Stimulated activated effector memory CD8-positive, alpha-beta T cell treated with anti-CD3 and anti-CD28 coated beads, Interleukin-12 subunit alpha, Interleukin-12 subunit beta, amount 100 ng/mL, for 72 hours (primary cell): ENCODE measurements at regions not wholly inside any gene's neighbourhood (a gene's known extent, or its start where the extent isn't known, plus 50 kb on each side); places are given as distances from the start of the nearest gene placed in this dataset.
"Not testable (repeated sequence)": the region's sequence is repeated elsewhere in the genome, so short reads cannot be mapped to it uniquely, and the experiment has no call there.

ENCODE experiments used
- ATAC-seq: fragments of 150-1000 bp; cut with Tn5 transposase; 2 replicates; pipeline ENCODE4 v1.10.0; 2021
- DNase-seq, 2 donors: peaks; one replicate each; pipeline ENCODE4 v3.0.0; 2021 to 2022; ENCODE audit warnings: low spot score in 2 of 2
- H3K27ac Mint-ChIP-seq: one replicate; pipeline ENCODE4 v1.8.0; 2022; ENCODE audit warnings: mild to moderate bottlenecking, mixed read lengths
- H3K36me3 Mint-ChIP-seq: one replicate; pipeline ENCODE4 v1.8.0; 2022; ENCODE audit warnings: mild to moderate bottlenecking, mixed read lengths
- H3K4me1 Mint-ChIP-seq: one replicate; pipeline ENCODE4 v1.8.0; 2022; ENCODE audit warnings: mixed read lengths
- H3K4me3 Mint-ChIP-seq: one replicate; pipeline ENCODE4 v1.8.0; 2022; ENCODE audit warnings: mild to moderate bottlenecking, mixed read lengths
- H3K9me3 Mint-ChIP-seq: one replicate; pipeline ENCODE4 v1.8.0; 2022; ENCODE audit warnings: mixed read lengths

DNA sequence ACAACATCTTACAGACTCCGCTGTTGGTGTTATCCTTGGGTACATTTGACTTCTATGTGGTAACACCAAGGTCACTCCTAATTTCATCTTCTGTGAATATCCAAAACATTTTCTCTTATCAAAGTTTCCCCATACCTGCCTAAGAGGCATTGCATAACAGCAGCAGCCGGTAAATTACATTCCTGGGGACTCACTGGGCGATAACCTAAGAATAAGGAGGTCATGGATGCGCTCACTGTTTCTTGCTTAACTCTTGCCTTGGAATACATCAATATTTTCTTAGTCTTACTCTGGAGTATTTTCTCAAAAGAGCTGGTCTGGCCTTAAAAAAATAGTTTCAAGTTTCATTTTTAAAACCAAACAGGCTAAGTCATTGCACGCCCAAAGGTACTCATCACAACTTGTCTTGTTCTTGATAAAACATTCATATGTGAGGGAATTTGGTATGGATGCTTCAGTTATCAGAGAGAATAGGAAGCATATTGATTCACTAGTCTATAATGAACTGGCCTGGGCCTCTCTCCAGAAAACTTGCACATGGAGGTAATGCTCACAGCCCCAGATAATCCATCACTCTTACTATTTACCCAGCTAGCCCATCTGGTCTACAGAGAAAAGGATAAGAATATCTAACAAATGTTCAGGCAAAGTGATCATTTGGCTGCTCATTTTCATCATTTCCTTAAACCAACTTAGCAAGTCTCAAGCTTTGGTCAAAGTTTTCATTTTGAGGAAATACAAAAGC, 235.0 kb upstream of the ERCC4 start:
- DNase-seq (no peak), ATAC-seq (no peak)
- Mint-ChIP-seq H3K9me3 (peaks cover 5% of the 10 kb centered on the region), H3K27ac (no peak overlapping the region), H3K4me1 (no peaks in the 10 kb centered on the region), H3K36me3 (no peaks in the 10 kb centered on the region), H3K4me3 (no peak overlapping the region)

DNA sequence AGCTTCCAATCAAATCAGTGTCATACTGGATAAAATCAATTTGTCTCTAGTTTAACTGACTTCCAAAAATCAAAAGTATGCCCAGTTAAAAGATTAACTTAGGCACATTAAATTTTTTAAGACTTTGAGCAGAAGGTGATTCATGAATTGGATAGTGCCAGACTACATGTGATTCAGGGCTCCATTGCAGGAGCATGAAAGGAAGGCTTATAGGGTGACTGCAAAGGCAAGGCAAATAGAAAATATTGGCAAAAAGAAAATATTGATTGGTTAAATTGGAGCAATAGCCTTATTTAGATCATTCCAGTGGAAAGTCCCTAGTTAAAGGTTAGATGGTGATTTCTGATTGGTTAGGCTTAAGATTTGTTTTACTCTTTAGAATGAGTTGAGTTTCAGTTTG, 223.9 kb upstream of the ERCC4 start:
- ATAC-seq = no peak
- Mint-ChIP-seq H3K9me3 (peaks cover 16% of the 10 kb centered on the region), H3K4me3 (no peak overlapping the region), H3K27ac (no peak overlapping the region), H3K36me3 (peaks cover 5% of the 10 kb centered on the region), H3K4me1 (no peaks in the 10 kb centered on the region)
- DNase-seq = no peak

DNA sequence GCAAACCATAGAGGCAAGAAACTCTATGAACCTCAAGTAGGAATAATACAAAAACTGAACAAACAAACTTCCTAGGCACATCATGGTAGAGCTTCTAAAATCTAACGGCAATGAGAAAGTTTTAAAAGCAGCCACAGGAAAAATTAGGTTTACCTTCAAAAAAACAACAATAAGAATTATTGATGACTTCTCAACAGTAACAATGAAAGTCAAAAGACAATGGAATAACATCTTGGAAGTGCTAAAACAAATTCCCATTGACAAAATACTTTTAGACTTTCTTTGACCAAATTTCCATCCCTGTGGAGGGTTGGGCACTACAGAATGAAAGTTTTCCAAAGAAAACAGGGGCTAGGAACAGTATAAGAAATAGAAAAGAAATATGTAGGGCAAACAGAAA, 222.9 kb upstream of the ERCC4 start:
- Mint-ChIP-seq H3K9me3 (peaks cover 20% of the 10 kb centered on the region), H3K4me1 (no peaks in the 10 kb centered on the region)

DNA sequence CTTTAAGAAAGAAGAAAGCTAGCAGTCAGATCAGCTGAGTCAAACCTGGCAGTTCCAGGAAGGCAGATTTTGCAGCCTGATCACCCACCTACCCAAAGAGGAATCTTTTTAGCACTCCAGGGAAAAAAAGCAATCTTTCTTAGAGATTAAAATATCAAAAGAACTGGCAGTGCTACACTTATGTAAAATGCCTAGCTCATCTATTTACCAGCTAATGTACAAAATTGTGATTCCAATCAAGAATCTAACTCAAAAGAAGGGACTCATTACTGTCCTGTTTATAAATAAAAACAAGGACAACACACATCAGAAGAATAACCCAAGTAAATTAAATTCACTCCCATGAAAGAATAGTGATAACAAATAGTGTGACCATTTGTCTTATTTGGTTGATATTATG, 222.4 kb upstream of the ERCC4 start:
- Mint-ChIP-seq H3K4me3 (no peak overlapping the region), H3K4me1 (no peaks in the 10 kb centered on the region), H3K27ac (no peak overlapping the region), H3K9me3 (peaks cover 20% of the 10 kb centered on the region), H3K36me3 (peaks cover 5% of the 10 kb centered on the region)
- no peak for ATAC-seq
- no peak for DNase-seq

More for the DNA sequence above, 222.9 kb upstream of the ERCC4 start:
- Mint-ChIP-seq H3K4me3 (no peak overlapping the region), H3K36me3 (peaks cover 5% of the 10 kb centered on the region), H3K27ac (no peak overlapping the region)
- DNase-seq = no peak
- no peak for ATAC-seq

DNA sequence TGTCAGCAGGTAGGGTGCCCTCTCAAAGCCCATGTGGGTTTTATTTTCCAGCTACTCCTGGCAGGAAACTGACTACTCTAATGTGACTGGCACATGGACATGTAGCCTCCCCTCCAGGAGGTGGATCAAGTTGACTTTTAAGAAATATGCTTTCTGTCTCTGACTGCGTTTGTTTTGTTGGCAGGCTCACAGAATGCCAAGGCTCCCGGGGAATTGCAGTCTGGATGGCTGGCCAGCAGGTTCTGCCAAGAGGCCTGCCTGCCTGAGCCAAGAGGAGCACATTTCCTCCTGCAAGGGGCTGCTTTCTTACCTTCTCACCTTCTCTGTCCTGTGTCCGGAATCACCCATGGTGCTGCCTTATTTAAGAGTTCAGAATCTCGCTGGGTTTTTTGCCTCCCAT, 217.3 kb upstream of the ERCC4 start:
- Mint-ChIP-seq H3K4me3 (no peak overlapping the region), H3K9me3 (peaks cover 7% of the 10 kb centered on the region), H3K36me3 (no peaks in the 10 kb centered on the region), H3K4me1 (no peaks in the 10 kb centered on the region), H3K27ac (no peak overlapping the region)
- ATAC-seq (no peak), DNase-seq (no peak)

DNA sequence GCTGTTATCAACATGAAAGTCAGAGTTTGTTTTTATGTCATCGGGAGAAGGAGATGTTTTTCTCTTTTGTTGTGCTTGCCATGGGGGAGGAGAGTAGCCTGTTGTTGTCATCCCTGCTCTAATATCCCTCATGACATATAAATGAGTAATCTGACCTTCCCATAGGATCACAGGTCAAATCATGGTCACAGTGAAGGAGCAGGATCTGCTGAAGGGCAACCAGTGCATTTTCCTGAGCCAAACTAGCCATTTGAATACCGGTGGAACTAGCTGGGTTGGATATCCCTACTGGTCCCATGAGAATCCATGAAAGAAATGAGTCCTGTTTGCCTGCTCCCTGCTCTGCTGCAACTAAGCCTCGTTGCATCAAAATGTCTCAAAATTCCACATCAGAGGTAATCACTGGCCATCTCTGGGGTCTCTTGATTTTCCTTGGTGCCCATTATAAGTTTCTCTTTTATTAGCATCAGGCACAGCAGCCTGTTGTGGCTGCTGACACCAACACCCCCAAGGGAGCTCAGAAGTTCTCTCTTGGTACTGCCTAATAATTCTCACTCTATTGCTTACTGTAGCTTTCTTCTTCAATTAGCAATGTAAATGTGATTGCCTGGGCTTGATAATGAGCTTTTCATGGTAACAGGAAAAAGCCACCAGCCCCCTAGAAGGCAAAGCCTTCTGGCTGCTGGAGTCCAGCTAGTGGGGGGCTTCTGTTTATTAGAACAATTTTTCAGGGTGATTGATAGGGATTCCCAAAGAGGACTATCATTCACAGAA, 211.4 kb upstream of the ERCC4 start:
- ATAC-seq (no peak), DNase-seq (no peak)
- peaks cover 10% of the 10 kb centered on the region for H3K9me3 Mint-ChIP-seq
- no peak overlapping the region for H3K4me3 Mint-ChIP-seq
- no peaks in the 10 kb centered on the region for H3K4me1 Mint-ChIP-seq
- no peak overlapping the region for H3K27ac Mint-ChIP-seq
- H3K36me3 Mint-ChIP-seq = no peaks in the 10 kb centered on the region

DNA sequence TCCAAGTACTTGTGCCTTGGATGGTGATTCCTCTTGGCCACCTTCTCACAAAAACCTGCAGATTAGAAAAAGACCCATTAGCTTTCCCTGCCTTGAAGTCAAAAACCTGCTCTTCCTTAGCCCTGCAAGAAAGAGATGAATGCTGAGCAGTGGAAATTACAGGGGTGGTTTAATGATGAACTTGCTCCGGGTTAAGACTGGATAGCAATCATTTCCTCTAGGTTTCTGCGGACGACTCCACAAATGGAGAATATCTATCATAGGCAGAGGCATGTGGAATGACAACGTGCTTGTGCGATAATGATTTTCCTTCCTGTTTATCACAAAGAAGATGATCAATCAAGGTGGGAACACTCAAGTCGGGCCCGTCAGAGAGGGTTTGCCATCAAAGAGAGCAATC, 201.2 kb upstream of the ERCC4 start:
- Mint-ChIP-seq H3K36me3 (no peaks in the 10 kb centered on the region), H3K4me1 (no peaks in the 10 kb centered on the region), H3K27ac (no peak overlapping the region), H3K4me3 (no peak overlapping the region), H3K9me3 (no peaks in the 10 kb centered on the region)
- DNase-seq = no peak
- no peak for ATAC-seq

DNA sequence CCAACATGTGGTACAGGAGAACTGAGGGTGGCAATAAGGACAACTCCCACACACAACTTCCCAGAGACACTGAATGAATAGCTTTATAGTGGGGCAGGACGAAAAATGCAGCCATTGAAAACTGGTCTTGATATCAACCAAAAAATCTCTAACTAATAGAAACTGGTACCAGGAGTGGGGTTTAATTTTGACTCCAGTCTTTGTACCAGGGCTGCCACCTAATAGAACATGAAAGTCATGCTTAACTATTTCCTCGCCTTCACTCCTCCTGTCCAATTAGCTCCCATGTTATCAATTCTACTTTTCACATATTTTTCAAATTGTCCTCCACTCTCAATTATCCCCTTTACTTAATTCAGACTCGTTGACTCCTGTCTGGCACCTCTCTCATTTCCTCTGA, 192.0 kb upstream of the ERCC4 start:
- no peak for ATAC-seq
- H3K36me3 Mint-ChIP-seq = no peaks in the 10 kb centered on the region
- no peak overlapping the region for H3K27ac Mint-ChIP-seq

DNA sequence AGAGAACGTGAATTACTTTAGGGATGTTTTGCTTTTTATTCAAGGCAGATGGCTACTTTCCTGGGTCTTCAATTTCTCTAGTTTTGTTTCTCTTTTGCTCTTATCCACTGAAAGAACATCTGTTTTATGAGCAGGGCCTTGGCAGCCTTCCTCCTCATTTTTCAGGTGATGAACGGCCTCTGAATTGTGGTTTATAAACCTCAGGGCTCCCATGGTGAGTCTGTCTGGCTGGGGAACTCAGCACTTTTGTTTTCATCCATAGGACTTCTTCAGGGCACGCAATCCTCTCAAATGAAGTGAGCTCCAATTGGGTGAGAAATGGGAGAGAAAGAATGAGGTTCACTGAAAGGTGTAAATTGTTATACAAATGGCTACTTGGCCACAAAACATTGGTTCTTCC, 186.4 kb upstream of the ERCC4 start:
- Mint-ChIP-seq H3K27ac (no peak overlapping the region), H3K4me1 (no peaks in the 10 kb centered on the region), H3K9me3 (peaks cover 5% of the 10 kb centered on the region), H3K4me3 (no peak overlapping the region), H3K36me3 (no peaks in the 10 kb centered on the region)
- ATAC-seq (no peak), DNase-seq (no peak)

More for the DNA sequence above, 192.0 kb upstream of the ERCC4 start:
- no peak overlapping the region for H3K4me3 Mint-ChIP-seq
- no peaks in the 10 kb centered on the region for H3K4me1 Mint-ChIP-seq
- H3K9me3 Mint-ChIP-seq = peaks cover 11% of the 10 kb centered on the region
- DNase-seq = no peak

DNA sequence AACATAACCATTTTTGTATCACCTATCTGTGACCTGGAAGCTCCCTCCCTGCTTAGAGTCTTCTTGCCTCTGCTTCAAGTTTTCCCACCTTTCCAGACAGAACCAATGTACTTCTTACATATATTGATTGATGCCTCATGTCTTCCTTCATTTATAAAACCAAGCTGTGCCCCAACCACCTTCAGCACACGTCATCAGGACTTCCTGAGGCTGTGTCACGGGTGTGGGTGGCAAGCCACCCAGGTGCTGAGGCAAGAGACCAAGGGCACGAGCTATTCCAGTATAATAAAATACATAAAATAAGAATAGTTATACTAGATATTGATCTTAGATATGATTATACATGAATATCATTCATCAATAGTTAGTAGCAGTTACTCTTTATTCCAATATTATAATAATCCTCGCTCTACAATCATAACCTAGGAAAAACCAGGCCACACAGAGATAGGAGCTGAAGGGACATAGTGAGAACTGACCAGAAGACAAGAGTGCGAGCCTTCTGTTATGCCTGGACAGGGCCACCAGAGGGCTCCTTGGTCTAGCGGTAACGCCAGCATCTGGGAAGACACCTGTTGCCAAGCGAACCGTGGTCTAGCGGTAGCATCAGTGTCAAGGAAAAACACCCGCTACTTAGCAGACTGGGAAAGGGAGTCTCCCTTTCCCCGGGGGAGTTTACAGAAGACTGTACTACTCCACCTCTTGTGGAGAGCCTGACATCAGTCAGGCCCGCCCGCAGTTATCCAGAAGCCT, 180.2 kb upstream of the ERCC4 start:
- not testable (repeated sequence) for H3K4me1 Mint-ChIP-seq, H3K27ac Mint-ChIP-seq, H3K36me3 Mint-ChIP-seq, DNase-seq, H3K4me3 Mint-ChIP-seq, ATAC-seq
- peaks cover 14% of the 10 kb centered on the region for H3K9me3 Mint-ChIP-seq

DNA sequence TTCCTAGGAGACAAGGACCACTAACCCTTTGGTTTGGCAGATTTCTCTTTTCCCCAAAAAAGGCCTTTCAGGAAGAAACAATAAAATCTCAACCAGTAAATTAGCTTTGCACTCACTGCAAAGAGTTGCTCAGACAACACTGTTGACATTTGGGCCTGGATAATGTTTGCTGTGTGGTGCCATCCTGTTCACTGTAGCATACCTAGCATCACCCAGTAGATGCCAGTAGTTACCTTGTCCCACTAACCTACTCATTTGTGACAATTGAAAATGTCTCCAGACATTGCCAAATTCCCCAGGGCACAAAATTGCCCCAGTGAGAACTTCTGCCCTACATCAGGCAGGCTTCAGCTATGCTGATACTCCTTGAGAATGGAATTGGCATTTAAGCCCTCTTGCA, 177.0 kb upstream of the ERCC4 start:
- ATAC-seq = no peak

DNA sequence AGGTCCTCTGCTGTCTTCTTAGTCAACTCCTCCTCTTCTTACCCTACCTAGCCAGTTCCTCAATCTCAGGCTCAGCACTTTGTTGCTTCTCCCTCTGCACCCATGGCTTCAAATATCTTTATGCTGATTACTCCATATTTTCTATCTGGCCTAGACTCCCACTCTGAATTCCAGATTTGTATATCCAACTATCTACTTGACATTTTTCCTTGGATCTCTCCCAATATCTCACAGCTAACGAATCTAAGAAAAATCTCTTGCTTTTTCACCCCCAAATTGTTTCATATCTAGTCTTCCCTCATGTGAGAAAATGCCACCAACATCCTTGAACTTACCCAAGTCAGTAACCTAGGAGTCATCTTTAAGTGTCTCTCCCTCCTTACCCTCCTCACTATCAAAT, 176.4 kb upstream of the ERCC4 start:
- ATAC-seq = no peak
- peaks cover 18% of the 10 kb centered on the region for H3K9me3 Mint-ChIP-seq
- no peak for DNase-seq
- H3K36me3 Mint-ChIP-seq = no peaks in the 10 kb centered on the region
- H3K27ac Mint-ChIP-seq = no peak overlapping the region
- no peaks in the 10 kb centered on the region for H3K4me1 Mint-ChIP-seq
- no peak overlapping the region for H3K4me3 Mint-ChIP-seq

More for the DNA sequence above, 177.0 kb upstream of the ERCC4 start:
- Mint-ChIP-seq H3K36me3 (no peaks in the 10 kb centered on the region), H3K27ac (no peak overlapping the region), H3K4me3 (no peak overlapping the region), H3K4me1 (no peaks in the 10 kb centered on the region), H3K9me3 (peaks cover 18% of the 10 kb centered on the region)
- DNase-seq = no peak

DNA sequence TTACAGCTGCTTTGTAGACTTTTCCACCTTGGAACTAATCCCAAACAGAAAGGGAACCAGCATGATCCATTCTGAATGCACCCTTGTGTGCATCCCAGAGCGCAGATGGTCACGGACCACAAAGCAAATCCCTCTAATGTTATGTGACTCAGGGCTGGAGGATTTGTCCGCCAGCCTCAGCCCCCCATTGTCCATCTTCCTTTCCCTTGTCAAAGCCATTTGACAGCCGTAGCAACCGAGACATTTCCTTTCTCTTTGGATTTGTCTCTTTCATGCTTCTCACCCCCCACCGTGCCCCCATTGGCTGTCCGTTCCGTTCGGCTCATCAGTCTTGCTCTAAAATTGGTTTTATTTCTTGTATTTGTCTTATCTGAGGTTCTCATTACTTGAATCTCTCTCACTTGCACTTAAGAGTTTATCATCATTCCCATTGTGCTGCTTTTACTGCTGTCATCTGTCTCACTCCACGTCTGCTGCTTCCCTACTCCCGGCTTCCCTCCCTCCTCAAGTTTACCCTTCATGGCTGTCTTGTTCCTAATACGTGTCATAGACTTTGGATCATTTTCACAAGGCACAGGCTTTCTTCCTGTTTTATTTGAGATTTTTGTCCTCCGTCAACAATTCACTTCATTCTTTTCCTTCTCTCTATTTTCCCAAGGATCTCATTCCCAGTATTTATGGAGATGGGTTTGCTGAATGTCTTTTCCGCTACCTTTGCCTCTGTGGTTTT, 163.4 kb upstream of the ERCC4 start:
- ATAC-seq (no peak), DNase-seq (no peak)
- H3K36me3 Mint-ChIP-seq = no peaks in the 10 kb centered on the region
- H3K27ac Mint-ChIP-seq = no peak overlapping the region
- H3K9me3 Mint-ChIP-seq = peaks cover 9% of the 10 kb centered on the region
- no peak overlapping the region for H3K4me3 Mint-ChIP-seq
- H3K4me1 Mint-ChIP-seq = no peaks in the 10 kb centered on the region

DNA sequence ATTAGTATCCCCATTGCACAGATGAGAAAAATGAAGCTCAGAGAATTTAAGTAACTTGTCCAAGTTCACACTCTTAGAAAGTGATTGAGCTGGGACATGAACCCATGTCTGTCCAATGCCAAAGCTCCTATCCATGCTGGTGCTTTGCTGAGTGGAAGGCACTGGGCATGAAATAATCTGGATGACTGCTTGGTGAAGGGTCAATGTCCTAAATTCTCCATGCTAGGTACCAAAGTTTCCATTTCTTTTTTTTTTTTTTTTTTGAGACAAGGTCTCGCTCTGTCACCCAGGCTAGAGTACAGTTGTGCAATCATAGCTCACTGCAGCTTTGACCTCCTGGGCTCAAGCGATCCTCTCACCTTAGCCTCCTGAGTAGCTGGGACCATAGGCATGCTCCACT, 153.6 kb upstream of the ERCC4 start:
- no peak overlapping the region for H3K27ac Mint-ChIP-seq
- no peaks in the 10 kb centered on the region for H3K36me3 Mint-ChIP-seq
- DNase-seq (no peak), ATAC-seq (no peak)
- H3K4me1 Mint-ChIP-seq = no peaks in the 10 kb centered on the region
- no peak overlapping the region for H3K4me3 Mint-ChIP-seq
- no peaks in the 10 kb centered on the region for H3K9me3 Mint-ChIP-seq

DNA sequence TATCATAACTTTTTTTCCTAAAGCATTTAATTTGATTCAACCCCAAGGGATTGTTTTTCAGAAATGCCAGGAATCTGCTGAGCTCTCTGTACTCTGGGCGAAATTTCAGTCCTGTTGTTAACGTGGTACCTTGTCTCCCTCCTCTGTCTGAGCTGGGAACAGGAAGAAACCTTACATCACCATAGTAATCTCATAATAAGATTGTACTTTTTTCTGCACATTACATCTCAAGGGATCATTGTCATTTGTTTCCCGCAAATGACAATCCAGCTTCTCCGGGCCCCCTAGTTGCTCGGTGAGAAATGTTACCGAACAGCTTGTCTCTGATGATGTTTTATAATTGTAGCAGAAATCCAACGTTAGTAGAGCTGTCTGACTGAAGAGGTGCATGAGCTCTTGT, 152.7 kb upstream of the ERCC4 start:
- no peak overlapping the region for H3K4me3 Mint-ChIP-seq
- DNase-seq = no peak
- H3K27ac Mint-ChIP-seq = no peak overlapping the region
- ATAC-seq = no peak
- no peaks in the 10 kb centered on the region for H3K9me3 Mint-ChIP-seq
- H3K4me1 Mint-ChIP-seq = no peaks in the 10 kb centered on the region
- no peaks in the 10 kb centered on the region for H3K36me3 Mint-ChIP-seq
